ENCODE measurements at regions not wholly inside any gene's neighbourhood (a gene's known extent, or its start where the extent isn't known, plus 50 kb on each side); places are given as distances from the start of the nearest gene placed in this dataset.

GRCh38 chr12:60684988-60685655 is 1089.3 kb downstream of the SLC16A7 start:
- Mint-ChIP-seq H3K4me3 (no peak overlapping the region), H3K27ac (ENCODE audit: unreplicated experiment) (no peak overlapping the region), H3K27me3 (ENCODE audit: low read depth) (no peaks in the 10 kb centered on the region), H3K4me1 (no peaks in the 10 kb centered on the region), H3K36me3 (ENCODE audit: low read depth) (no peaks in the 10 kb centered on the region), H3K9me3 (peaks cover 4% of the 10 kb centered on the region)
- no peak for DNase-seq (ENCODE audit: low read depth, low spot score)
- TF ChIP-seq CTCF (conservative IDR thresholded peaks at IDR 0.05) = no peak

GRCh38 chr12:60689137-60689536 is 1093.3 kb downstream of the SLC16A7 start:
- no peak for TF ChIP-seq CTCF (conservative IDR thresholded peaks at IDR 0.05)
- Mint-ChIP-seq H3K27ac (ENCODE audit: unreplicated experiment) (no peak overlapping the region), H3K4me3 (no peak overlapping the region), H3K36me3 (ENCODE audit: low read depth) (no peaks in the 10 kb centered on the region), H3K27me3 (ENCODE audit: low read depth) (no peaks in the 10 kb centered on the region), H3K9me3 (peaks cover 5% of the 10 kb centered on the region), H3K4me1 (no peaks in the 10 kb centered on the region)
- no peak for DNase-seq (ENCODE audit: low read depth, low spot score)

- Mint-ChIP-seq H3K9me3 (peaks cover 5% of the 10 kb centered on the region), H3K27ac (ENCODE audit: unreplicated experiment) (no peak overlapping the region), H3K4me1 (no peaks in the 10 kb centered on the region), H3K27me3 (ENCODE audit: low read depth) (no peaks in the 10 kb centered on the region), H3K36me3 (ENCODE audit: low read depth) (no peaks in the 10 kb centered on the region), H3K4me3 (no peak overlapping the region)
- TF ChIP-seq CTCF (conservative IDR thresholded peaks at IDR 0.05) = no peak
- DNase-seq (ENCODE audit: low read depth, low spot score) = no peak
These were observed 1097.3 kb downstream of the SLC16A7 start for GRCh38 chr12:60693019-60693626.

GRCh38 chr12:60704171-60704914 is 1108.5 kb downstream of the SLC16A7 start:
- no peak for TF ChIP-seq CTCF (conservative IDR thresholded peaks at IDR 0.05)
- H3K9me3 Mint-ChIP-seq = peaks cover 2% of the 10 kb centered on the region
- H3K27me3 Mint-ChIP-seq (ENCODE audit: low read depth) = no peaks in the 10 kb centered on the region
- H3K4me3 Mint-ChIP-seq = no peak overlapping the region
- H3K4me1 Mint-ChIP-seq = no peaks in the 10 kb centered on the region
- H3K27ac Mint-ChIP-seq (ENCODE audit: unreplicated experiment) = no peak overlapping the region
- no peak for DNase-seq (ENCODE audit: low read depth, low spot score)
- H3K36me3 Mint-ChIP-seq (ENCODE audit: low read depth) = no peaks in the 10 kb centered on the region

- Mint-ChIP-seq H3K4me1 (no peaks in the 10 kb centered on the region), H3K36me3 (ENCODE audit: low read depth) (no peaks in the 10 kb centered on the region), H3K27me3 (ENCODE audit: low read depth) (no peaks in the 10 kb centered on the region), H3K9me3 (peaks cover 2% of the 10 kb centered on the region), H3K27ac (ENCODE audit: unreplicated experiment) (no peak overlapping the region), H3K4me3 (no peak overlapping the region)
- TF ChIP-seq CTCF (conservative IDR thresholded peaks at IDR 0.05) = no peak
- no peak for DNase-seq (ENCODE audit: low read depth, low spot score)
These were observed 1114.4 kb downstream of the SLC16A7 start for GRCh38 chr12:60710246-60710645.
